Psoas muscle (tissue), 7 donors: ENCODE measurements at regions not wholly inside any gene's neighbourhood (a gene's known extent, or its start where the extent isn't known, plus 50 kb on each side); places are given as distances from the start of the nearest gene placed in this dataset.

Source experiments
- ATAC-seq, 4 donors: fragments of 200-7000 bp; cut with Tn5 transposase; one replicate each; pipeline ENCODE4 v1.9.1; 2020; ENCODE audit warnings: moderate library complexity in 3 of 4, mild to moderate bottlenecking in 2 of 4
- DNase-seq, 2 donors: peaks; one replicate each; pipeline ENCODE4 v3.0.0-alpha.2; 2020
- H3K27ac ChIP-seq: fragments of 200-600 bp; one replicate; pipeline ENCODE4 v1.8.0; 2022
- H3K27me3 ChIP-seq, 3 donors: fragments of 200-600 bp in 1 of 3; one replicate each; pipeline versions ENCODE4 v1.6.1 to v1.8.0; 2013 to 2022; ENCODE audit warnings: low read length in 2 of 3, mild to moderate bottlenecking in 2 of 3, moderate library complexity in 1 of 3; ENCODE audit not compliant: insufficient read depth in 3 of 3
- H3K36me3 ChIP-seq, 2 donors: fragments of 200-600 bp in 1 of 2; one replicate each; pipeline versions ENCODE4 v1.6.1 to v1.8.0; 2013 to 2022; ENCODE audit warnings: low read depth in 1 of 2, mild to moderate bottlenecking in 1 of 2, moderate library complexity in 1 of 2; ENCODE audit not compliant: insufficient read depth in 1 of 2
- H3K4me1 ChIP-seq: fragments of 200-600 bp; one replicate; pipeline ENCODE4 v1.8.0; 2022
- H3K4me3 ChIP-seq: fragments of 200-600 bp; one replicate; pipeline ENCODE4 v1.8.0; 2022; ENCODE audit warnings: mild to moderate bottlenecking
- H3K9me3 ChIP-seq: fragments of 200-600 bp; one replicate; pipeline ENCODE4 v1.8.0; 2022
- CTCF ChIP-seq: fragments of 200-600 bp; IDR thresholded peaks from one replicate; pipeline ENCODE4 v1.8.0; 2022; ENCODE audit warnings: antibody characterized with exemption
- WGBS, 3 donors: extraction: QIAGEN DNeasy Blood & Tissue Kit; methylation state at CpG; one replicate each; pipeline versions ENCODE4 v1.1.6 to v1.1.7; 2013; 5-methylcytosine and 5-hydroxymethylcytosine counted together
- intact Hi-C, 2 donors: fragments of 100-400 bp; cut with DNase I; formaldehyde crosslinking; loops; one replicate each; pipeline versions ENCODE4 v1.11.0 to v1.14.2; 2022
- donor health status: healthy with polysubstance abuse.
- donor health status: DM: no; HTN: no; CAD: no; lungs with moderate emphysema.
- donor health status: Bipolar disorder and iron deficiency.
- donor health status: healthy.
- donor health status: DM: yes; HTN: yes; CAD: no.
- donor health status: DM: no; HTN: no; CAD: no.
- donor health status: DM: yes; HTN: yes; CAD: no.

- H3K27me3 ChIP-seq: no peaks in the 10 kb centered on the region
- no peak for TF ChIP-seq CTCF
Observed at GRCh38 chr20:55232647-55233046, 757.3 kb downstream of the DOK5 start.

GRCh38 chr20:55229451-55229850, 754.1 kb downstream of the DOK5 start:
- Histone ChIP-seq H3K4me1 (no peaks in the 10 kb centered on the region), H3K27ac (no peak overlapping the region), H3K4me3 (no peak overlapping the region), H3K36me3 (no peaks in the 10 kb centered on the region), H3K27me3 (no peaks in the 10 kb centered on the region), H3K9me3 (peaks cover 3% of the 10 kb centered on the region)
- DNase-seq (no peak), ATAC-seq (no peak)
- TF ChIP-seq CTCF: no peak
- intact Hi-C loops: no loop called here
- 45 to 52% (median 49%) methylated on average over 1 of the region's 1 CpG for WGBS, 3 donors

More at GRCh38 chr20:55232647-55233046, 757.3 kb downstream of the DOK5 start:
- Histone ChIP-seq H3K9me3 (no peaks in the 10 kb centered on the region), H3K4me3 (no peak overlapping the region), H3K27ac (no peak overlapping the region), H3K36me3 (no peaks in the 10 kb centered on the region), H3K4me1 (no peaks in the 10 kb centered on the region)
- DNase-seq (no peak), ATAC-seq (no peak)
- WGBS, 3 donors: 94 to 100% (median 94%) methylated on average over 1 of the region's 1 CpG
- intact Hi-C loops: no loop called here

DNA sequence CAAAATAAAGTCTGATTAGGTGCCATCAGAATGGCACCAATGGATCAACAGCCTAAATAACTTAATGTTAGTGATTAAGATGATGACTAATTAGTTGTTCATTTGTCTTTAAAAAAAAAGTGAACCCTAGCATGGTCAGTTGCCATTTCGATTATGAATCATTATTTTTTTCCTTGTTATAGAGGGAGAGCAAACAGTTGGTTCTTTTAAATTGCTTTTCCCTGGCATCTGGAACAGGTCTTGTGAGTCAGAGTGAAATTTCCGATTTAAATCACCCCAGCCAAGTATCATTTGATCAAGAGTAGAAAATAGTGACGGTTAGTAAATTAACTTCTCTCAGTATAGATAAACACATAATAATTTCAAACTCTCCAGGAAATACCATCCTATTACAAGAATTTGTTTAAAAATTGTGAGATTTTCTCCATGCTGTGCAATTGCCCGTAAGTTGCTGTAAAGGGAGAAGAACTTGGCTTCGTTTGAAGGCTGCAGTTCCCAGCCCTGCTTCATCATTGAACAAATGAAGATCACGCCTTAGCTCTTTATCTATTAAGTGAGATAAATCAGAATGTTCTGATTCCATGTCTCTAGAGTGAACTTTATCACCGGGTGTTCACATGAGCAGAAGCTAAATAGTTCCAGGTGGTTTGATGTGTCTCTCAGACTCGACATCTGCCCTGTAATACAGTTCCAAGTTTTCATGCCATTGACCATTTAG, 741.3 kb downstream of the DOK5 start:
- no peaks in the 10 kb centered on the region for H3K36me3 ChIP-seq
- no peak overlapping the region for H3K27ac ChIP-seq
- H3K27me3 ChIP-seq: no peaks in the 10 kb centered on the region
- ATAC-seq (no peak), DNase-seq (no peak)
- intact Hi-C loops: no loop called here
- WGBS, 3 donors: 25 to 44% (median 26%) methylated on average over 8 of the region's 8 CpGs
- H3K4me1 ChIP-seq: no peaks in the 10 kb centered on the region
- H3K4me3 ChIP-seq: no peak overlapping the region
- TF ChIP-seq CTCF: no peak
- H3K9me3 ChIP-seq: no peaks in the 10 kb centered on the region

DNA sequence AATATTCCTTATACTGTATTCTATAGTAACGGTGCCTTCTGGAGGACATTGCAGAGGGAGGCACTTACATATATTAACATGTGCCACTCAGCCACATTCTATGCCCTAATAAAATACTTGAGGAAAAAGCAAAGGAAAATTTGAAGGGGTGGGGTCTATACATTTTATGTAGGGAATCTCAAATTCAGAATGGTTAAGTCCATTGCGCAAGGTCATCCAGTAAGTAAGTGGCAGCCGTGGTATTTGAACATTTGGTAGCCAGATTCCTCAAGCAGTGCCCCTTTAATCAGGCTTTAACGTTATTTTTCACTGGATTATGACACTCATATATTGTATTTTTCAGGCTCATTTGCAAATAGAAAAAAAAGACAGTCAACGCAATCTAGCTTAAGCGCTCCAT, 738.3 kb downstream of the DOK5 start:
- Histone ChIP-seq H3K9me3 (no peaks in the 10 kb centered on the region), H3K4me3 (no peak overlapping the region), H3K36me3 (no peaks in the 10 kb centered on the region), H3K27me3 (no peaks in the 10 kb centered on the region), H3K27ac (no peak overlapping the region), H3K4me1 (no peaks in the 10 kb centered on the region)
- DNase-seq (no peak), ATAC-seq (no peak)
- no peak for TF ChIP-seq CTCF
- WGBS, 3 donors: 81 to 82% (median 81%) methylated on average over 6 of the region's 6 CpGs
- intact Hi-C loops: no loop called here

DNA sequence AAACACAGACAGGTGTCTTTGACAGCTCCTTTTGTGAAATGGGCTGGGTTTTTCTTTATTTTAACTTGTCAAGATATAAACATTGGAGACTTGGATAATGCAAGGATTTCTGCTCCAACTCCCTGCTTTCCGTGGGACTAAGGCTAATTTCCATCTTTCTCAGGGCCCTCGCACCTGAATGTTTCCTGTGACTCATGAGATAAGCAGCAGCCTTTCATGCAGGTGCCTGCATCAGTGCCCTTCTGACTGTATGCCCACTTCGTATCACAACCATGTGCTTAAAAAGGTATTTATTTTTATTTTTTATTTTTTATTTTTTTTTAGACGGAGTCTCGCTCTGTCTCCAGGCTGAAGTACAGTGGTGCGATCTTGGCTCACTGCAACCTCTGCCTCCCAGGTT, 736.1 kb downstream of the DOK5 start:
- TF ChIP-seq CTCF: no peak
- 75 to 79% (median 79%) methylated on average over 6 of the region's 6 CpGs for WGBS, 3 donors
- intact Hi-C loops: no loop called here
- DNase-seq (no peak), ATAC-seq (no peak)
- Histone ChIP-seq H3K4me1 (no peaks in the 10 kb centered on the region), H3K27me3 (peaks cover 0 to 1% (median 0%) of the 10 kb centered on the region in 3 donors), H3K9me3 (no peaks in the 10 kb centered on the region), H3K36me3 (no peaks in the 10 kb centered on the region), H3K27ac (no peak overlapping the region), H3K4me3 (no peak overlapping the region)
